GM10248 (cell line): ENCODE measurements at regions not wholly inside any gene's neighbourhood (a gene's known extent, or its start where the extent isn't known, plus 50 kb on each side); places are given as distances from the start of the nearest gene placed in this dataset.
"Not testable (repeated sequence)": the region's sequence is repeated elsewhere in the genome, so short reads cannot be mapped to it uniquely, and the experiment has no call there.

ENCODE experiments used
- CTCF ChIA-PET: fragments of 300-600 bp; sonication (Branson Sonifier 250); formaldehyde crosslinking; extraction: SDS; loops from one replicate; lab custom pipeline; 2021; ENCODE audit warnings: antibody characterized with exemption; lab: Yijun Ruan, JAX
- POLR2A ChIA-PET: fragments of 350-650 bp; sonication (Branson Sonifier 250); formaldehyde crosslinking; extraction: SDS; loops from one replicate; lab custom pipeline; 2020; ENCODE audit warnings: antibody characterized with exemption; lab: Yijun Ruan, JAX
- DNase-seq: peaks from one replicate; pipeline ENCODE4 v3.0.0; 2012; ENCODE audit errors: extremely low spot score
- CTCF ChIP-seq: IDR thresholded peaks from 2 replicates; pipeline ENCODE4 v1.5.1; 2012; ENCODE audit warnings: mild to moderate bottlenecking, low read depth; ENCODE audit errors: extremely low read depth, missing control alignments, control extremely low read depth

- POLR2A ChIA-PET, result no interaction called here
- no peak for DNase-seq
- no peak for TF ChIP-seq CTCF
- CTCF ChIA-PET, result interaction anchor here (1.0 to 1.7 kb wide), 3 partner anchors 27 to 38 kb away, joined by 3 to 5 read pairs (median 4); no protein-coding TSS in a partner anchor
Measured at GRCh38 chr10:123274306-123275135, 120.3 kb downstream of the BUB3 start.

- ChIA-PET CTCF (interaction anchor here (1.7 kb wide), 1 partner anchor 33 kb away, joined by 5 read pairs; no protein-coding TSS in a partner anchor), POLR2A (no interaction called here)
- no peak for TF ChIP-seq CTCF
- DNase-seq, result no peak
Measured at GRCh38 chr10:123275136-123275564, 120.9 kb downstream of the BUB3 start.

GRCh38 chr10:123278445-123278844 is 124.2 kb downstream of the BUB3 start:
- ChIA-PET CTCF (interaction anchor here (0.9 to 1.1 kb wide), 2 partner anchors 8 to 11 kb away, joined by 3 to 4 read pairs; no protein-coding TSS in a partner anchor), POLR2A (no interaction called here)
- TF ChIP-seq CTCF, result no peak
- DNase-seq, result no peak

- POLR2A ChIA-PET, DNase-seq: not testable (repeated sequence)
- CTCF ChIA-PET, result interaction anchor here (1.9 kb wide), 1 partner anchor 13 kb away, joined by 5 read pairs; no protein-coding TSS in a partner anchor
Measured at GRCh38 chr10:123283371-123283770, 129.2 kb downstream of the BUB3 start.

GRCh38 chr10:123284022-123284421 is 129.8 kb downstream of the BUB3 start:
- POLR2A ChIA-PET, result no interaction called here
- peak; percentile 3 for TF ChIP-seq CTCF
- CTCF ChIA-PET, result interaction anchor here (0.8 to 1.9 kb wide), 4 partner anchors 13 to 43 kb away, joined by 3 to 5 read pairs (median 4); no protein-coding TSS in a partner anchor
- DNase-seq, result no peak

GRCh38 chr10:123287594-123288247 is 133.5 kb downstream of the BUB3 start:
- TF ChIP-seq CTCF, result no peak
- no peak for DNase-seq
- CTCF ChIA-PET, result interaction anchor here (0.8 kb wide), 1 partner anchor 33 kb away, joined by 3 read pairs; no protein-coding TSS in a partner anchor
- POLR2A ChIA-PET, result no interaction called here

GRCh38 chr10:123289432-123289831 is 135.2 kb downstream of the BUB3 start:
- POLR2A ChIA-PET, result no interaction called here
- CTCF ChIA-PET, result interaction anchor here (2.0 kb wide), 1 partner anchor 10 kb away, joined by 5 read pairs; no protein-coding TSS in a partner anchor
- no peak for TF ChIP-seq CTCF
- DNase-seq, result no peak
